ENCODE measurements at regions not wholly inside any gene's neighbourhood (a gene's known extent, or its start where the extent isn't known, plus 50 kb on each side); places are given as distances from the start of the nearest gene placed in this dataset.

GRCh38 chr13:103315711-103316110 is 249.5 kb upstream of the SLC10A2 start:
- Histone ChIP-seq H3K4me1 (no peaks in the 10 kb centered on the region), H3K36me3 (no peaks in the 10 kb centered on the region), H3K9me3 (no peaks in the 10 kb centered on the region), H3K27me3 (no peaks in the 10 kb centered on the region), H3K27ac (no peak overlapping the region), H3K4me3 (no peak overlapping the region)
- intact Hi-C loops (cut with DNase I): no loop called here
- DNase-seq: no peak
- WGBS, 2 donors: 92 to 94% methylated on average over 2 of the region's 2 CpGs
- TF ChIP-seq CTCF (IDR thresholded peaks at IDR 0.05) (no peak), POLR2A (IDR thresholded peaks at IDR 0.05) (no peak), POLR2AphosphoS5 (IDR thresholded peaks at IDR 0.05) (no peak), EP300 (IDR thresholded peaks at IDR 0.05) (no peak)

- Histone ChIP-seq H3K27ac (no peak overlapping the region), H3K36me3 (no peaks in the 10 kb centered on the region), H3K27me3 (no peaks in the 10 kb centered on the region), H3K4me1 (no peaks in the 10 kb centered on the region), H3K4me3 (no peak overlapping the region), H3K9me3 (no peaks in the 10 kb centered on the region)
- intact Hi-C loops (cut with DNase I): no loop called here
- WGBS, 2 donors: 93 to 94% methylated on average over 2 of the region's 2 CpGs
- no peak for TF ChIP-seq POLR2AphosphoS5 (IDR thresholded peaks at IDR 0.05)
- TF ChIP-seq CTCF (IDR thresholded peaks at IDR 0.05): no peak
- TF ChIP-seq EP300 (IDR thresholded peaks at IDR 0.05): no peak
- no peak for TF ChIP-seq POLR2A (IDR thresholded peaks at IDR 0.05)
- DNase-seq: no peak
These were observed 246.2 kb upstream of the SLC10A2 start for GRCh38 chr13:103312467-103312866.

GRCh38 chr13:103308667-103309066 is 242.4 kb upstream of the SLC10A2 start:
- DNase-seq: no peak
- Histone ChIP-seq H3K4me3 (no peak overlapping the region), H3K36me3 (no peaks in the 10 kb centered on the region), H3K27ac (no peak overlapping the region), H3K9me3 (no peaks in the 10 kb centered on the region), H3K4me1 (no peaks in the 10 kb centered on the region), H3K27me3 (no peaks in the 10 kb centered on the region)
- intact Hi-C loops (cut with DNase I): no loop called here
- 84 to 86% methylated on average over 4 of the region's 4 CpGs for WGBS, 2 donors
- TF ChIP-seq CTCF (IDR thresholded peaks at IDR 0.05): no peak
- no peak for TF ChIP-seq POLR2A (IDR thresholded peaks at IDR 0.05)
- TF ChIP-seq POLR2AphosphoS5 (IDR thresholded peaks at IDR 0.05): no peak
- TF ChIP-seq EP300 (IDR thresholded peaks at IDR 0.05): no peak

GRCh38 chr13:103306163-103306562 is 239.9 kb upstream of the SLC10A2 start:
- intact Hi-C loops (cut with DNase I): no loop called here

More at GRCh38 chr13:103306163-103306562, 239.9 kb upstream of the SLC10A2 start:
- no peaks in the 10 kb centered on the region for H3K4me1 ChIP-seq
- DNase-seq: no peak
- no peaks in the 10 kb centered on the region for H3K36me3 ChIP-seq
- no peaks in the 10 kb centered on the region for H3K9me3 ChIP-seq
- H3K27ac ChIP-seq: no peak overlapping the region
- TF ChIP-seq POLR2A (IDR thresholded peaks at IDR 0.05) (no peak), CTCF (IDR thresholded peaks at IDR 0.05) (no peak), POLR2AphosphoS5 (IDR thresholded peaks at IDR 0.05) (no peak), EP300 (IDR thresholded peaks at IDR 0.05) (no peak)
- WGBS, 2 donors: 94 to 96% methylated on average over 7 of the region's 7 CpGs
- no peak overlapping the region for H3K4me3 ChIP-seq
- no peaks in the 10 kb centered on the region for H3K27me3 ChIP-seq
